ENCODE measurements at regions not wholly inside any gene's neighbourhood (a gene's known extent, or its start where the extent isn't known, plus 50 kb on each side); places are given as distances from the start of the nearest gene placed in this dataset.
"Not testable (repeated sequence)": the region's sequence is repeated elsewhere in the genome, so short reads cannot be mapped to it uniquely, and the experiment has no call there.

DNA sequence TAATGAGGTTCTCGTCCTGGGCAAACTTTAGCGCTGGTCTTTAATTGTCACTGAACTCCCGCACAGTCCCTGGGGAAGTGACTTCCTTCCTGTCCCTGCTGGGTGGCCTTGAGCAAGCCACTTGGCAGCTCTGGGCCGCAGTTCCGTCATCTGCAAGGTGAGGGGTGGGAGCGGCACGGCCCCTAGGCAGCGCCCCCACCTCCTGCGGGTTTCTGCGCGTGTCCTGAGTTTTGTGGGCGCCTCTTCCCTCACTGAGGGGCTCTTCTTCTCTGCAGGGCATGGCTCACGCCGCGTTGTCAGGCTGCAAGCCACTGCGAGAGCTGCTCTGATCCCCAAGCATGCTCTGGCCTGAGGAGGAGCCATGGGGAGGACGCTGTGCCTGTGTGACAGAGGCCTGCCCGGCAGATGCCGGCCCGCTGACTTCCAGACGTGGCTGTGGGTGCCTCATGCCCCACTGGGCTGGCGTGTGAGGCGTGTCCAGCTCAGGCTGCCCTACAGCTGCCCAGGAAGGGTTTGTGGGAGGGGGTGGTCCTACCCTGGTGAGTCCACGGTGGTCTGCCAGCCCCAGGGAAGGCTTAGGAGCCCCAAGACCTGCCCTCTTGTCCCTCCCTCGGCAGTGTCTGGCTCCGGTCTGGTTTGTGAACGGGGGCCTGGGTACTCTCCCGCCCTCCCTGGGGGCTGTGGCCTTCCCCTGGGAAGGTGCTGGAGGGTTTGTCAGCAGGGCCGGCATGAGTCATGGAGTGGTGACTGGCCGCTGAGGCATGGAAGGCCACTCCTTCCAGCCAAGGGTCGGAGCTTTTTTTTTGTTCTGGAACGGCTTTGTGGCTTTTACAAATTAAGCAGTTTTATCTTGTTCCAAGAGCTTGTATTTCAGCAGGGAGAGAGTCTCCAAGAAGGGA is 182.0 kb downstream of the SEC14L1 start:
- DNase-seq = no peak

DNA sequence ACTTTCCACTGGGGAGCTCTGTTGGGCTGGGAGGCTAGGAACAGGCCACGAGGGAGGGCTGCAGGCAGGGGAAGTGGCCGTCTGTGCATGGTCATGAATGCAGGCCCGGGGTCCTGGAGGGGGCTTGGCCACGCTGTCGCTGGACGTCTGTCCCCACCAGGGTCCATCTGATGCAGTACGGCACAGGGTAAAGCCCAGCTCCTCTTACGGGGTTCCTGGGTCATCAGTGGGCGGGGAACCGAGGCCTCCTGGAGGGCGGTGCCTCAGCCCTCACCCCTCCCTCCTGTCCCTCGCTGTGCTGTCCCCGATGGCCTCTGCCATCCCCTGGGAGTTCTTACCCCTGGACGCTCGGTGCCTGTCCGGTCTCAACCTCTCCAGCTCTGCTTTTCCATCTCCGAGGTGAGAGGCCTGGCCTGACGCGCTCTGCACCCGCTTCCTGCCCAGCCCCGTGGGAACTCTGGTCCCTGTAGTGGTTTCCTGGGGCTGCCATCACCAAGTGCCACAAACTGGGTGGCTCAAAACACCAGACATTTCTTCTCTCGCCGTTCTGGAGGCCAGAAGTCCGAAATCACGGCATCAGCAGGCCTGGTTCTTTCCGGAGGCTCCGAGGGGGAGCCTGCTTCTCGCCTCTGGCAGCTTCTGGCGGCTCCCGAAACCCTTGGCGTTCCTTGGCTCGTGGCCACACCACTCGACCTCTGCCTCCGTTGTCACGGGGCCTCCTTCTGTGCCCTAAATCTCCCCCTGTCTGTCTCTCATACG is 182.8 kb downstream of the SEC14L1 start:
- no peak for DNase-seq

DNA sequence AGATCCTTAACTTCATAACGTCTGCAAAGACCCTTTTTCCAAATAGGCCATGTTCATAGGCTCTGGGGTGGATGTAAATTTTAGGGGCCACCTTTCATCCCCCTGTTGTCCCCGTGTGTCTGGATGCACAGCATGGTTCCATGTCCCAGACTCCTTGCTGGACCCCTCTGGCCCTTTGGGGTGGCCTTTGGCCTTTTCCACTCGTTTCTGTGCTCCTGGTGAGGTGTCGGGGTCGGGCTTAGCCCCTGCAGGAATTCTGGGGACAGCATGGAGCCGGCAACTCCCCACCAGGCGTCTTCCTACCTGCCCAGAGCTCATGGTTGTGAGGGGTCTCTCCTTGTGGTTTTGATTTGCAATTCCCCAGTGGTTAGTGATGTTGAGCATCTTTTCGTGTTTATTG is 183.5 kb downstream of the SEC14L1 start:
- no peak for DNase-seq

DNA sequence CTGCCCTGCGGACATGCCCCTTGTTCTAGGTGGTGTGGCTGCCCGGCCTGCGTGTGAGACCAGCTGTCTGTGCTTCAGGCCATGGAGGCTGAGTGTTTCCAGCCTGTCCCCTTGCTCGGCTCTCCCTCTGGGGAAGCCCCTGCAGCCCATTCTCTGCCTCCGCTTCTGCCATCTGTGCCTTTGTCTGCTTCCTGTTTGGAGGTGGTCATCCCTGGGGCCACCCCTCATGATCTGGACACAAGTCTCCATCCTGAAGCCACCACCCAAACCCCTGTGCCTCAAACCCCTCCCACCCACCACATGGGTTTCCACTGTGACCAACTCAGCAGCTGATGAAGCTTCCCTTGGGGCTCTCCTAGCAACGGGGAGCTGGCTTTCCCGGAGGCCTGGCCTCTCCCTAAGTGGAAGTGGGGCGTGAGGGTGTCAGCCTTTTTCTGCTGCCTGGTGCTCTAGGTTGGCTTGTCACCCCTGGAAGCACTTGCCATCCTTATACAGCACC is 184.9 kb downstream of the SEC14L1 start:
- DNase-seq = no peak

DNA sequence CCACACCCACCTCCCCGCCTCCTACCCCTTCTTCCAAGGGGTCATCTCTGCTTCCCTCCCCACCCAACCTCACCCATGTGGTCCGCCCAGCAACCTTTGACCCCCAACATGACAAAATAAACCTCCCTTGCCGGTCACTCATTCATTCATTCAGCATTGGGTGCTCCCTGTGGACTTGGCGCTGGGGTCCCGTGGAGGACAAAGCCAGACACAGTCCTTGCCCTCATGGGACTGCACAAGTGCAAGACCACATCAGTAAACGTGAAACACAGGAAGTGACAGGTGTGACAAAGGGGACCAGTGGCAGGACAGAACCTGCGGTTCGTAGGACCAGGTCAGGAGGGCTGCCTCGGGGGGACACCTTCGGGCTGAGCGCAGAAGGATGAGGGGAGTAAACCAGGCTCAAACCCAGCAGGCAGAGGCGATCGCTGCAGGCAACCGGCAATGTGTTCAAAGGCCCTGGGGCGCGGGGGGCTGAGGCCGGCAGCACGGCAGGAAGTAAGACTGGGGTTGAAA is 185.4 kb downstream of the SEC14L1 start:
- DNase-seq = no peak

DNA sequence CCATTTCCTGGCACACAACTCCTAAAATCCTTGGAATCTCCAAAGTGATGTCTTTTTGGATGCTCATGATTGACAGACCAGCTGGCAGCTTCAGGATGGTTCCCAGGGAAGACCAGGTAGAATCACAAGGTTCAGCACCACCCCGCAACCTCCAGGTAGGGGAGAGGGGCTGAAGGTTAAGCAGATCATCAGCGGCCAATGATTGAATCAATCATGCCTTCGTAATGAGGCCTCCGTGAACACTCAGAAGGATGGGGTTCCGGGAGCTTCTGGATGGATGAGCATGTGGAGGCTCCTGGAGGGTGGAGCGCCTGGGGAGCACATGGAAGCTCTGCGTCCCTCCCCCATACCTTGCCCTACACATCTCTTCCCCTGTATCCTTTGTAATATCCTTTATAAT is 185.9 kb downstream of the SEC14L1 start:
- no peak for DNase-seq

DNA sequence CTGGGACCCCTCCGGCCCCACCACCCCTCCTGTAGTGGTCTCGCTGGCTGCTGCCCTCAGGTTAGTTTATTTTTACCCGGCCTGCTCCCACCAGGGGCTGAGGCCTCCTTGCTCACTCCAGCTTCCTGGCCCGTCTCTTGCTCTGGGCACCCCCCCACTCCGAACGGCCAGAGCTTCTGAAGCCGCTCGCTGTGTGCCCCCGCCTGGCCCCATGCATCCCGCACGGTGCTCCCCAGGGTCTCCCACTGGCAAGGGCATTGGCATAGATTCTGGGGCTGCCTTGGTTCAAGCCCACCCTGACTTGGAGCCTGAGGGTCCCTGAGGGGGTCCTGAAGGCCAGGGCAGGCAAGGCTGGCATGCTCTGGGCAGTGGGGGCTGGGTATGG is 186.4 kb downstream of the SEC14L1 start:
- DNase-seq = no peak

DNA sequence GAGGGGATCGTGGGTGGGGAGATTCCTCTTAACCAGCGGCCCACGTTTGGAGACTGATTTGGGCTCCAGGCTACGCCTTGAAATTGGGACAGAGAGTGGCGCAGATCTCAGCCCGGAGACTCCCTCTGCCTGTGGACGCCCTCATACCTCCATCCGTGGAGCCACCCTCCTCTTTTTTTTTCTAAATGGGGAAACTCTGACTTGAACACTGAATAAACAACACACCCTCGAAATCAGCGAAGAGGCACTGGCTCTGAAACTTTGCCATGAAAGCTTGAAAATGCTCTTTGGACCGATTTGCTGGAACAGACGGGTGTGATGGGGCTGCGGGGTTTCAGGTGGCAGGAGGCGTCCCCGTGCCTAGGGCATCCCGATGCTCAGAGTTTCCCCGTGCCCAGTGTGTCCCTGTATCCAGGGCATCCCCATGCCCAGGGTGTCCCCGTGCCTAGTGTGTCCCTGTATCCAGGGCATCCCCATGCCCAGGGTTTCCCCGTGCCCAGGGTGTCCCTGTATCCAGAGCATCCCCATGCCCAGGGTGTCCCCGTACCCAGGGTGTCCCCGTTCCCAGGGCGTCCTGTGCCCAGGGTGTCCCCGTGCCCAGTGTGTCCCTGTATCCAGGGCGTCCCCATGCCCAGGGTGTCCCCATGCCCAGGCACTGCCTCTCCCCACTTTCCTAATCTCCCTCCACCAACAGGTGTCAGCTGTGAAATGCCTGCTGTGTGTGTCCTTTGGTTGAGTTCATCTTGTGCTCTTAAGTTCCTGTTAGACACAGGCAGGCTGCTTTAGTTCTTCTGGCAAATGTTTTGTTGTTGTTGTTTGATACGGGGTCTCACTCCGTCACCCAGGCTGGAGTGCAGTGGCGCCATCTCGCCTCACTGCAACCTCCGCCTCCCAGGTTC is 187.0 kb downstream of the SEC14L1 start:
- DNase-seq = no peak

DNA sequence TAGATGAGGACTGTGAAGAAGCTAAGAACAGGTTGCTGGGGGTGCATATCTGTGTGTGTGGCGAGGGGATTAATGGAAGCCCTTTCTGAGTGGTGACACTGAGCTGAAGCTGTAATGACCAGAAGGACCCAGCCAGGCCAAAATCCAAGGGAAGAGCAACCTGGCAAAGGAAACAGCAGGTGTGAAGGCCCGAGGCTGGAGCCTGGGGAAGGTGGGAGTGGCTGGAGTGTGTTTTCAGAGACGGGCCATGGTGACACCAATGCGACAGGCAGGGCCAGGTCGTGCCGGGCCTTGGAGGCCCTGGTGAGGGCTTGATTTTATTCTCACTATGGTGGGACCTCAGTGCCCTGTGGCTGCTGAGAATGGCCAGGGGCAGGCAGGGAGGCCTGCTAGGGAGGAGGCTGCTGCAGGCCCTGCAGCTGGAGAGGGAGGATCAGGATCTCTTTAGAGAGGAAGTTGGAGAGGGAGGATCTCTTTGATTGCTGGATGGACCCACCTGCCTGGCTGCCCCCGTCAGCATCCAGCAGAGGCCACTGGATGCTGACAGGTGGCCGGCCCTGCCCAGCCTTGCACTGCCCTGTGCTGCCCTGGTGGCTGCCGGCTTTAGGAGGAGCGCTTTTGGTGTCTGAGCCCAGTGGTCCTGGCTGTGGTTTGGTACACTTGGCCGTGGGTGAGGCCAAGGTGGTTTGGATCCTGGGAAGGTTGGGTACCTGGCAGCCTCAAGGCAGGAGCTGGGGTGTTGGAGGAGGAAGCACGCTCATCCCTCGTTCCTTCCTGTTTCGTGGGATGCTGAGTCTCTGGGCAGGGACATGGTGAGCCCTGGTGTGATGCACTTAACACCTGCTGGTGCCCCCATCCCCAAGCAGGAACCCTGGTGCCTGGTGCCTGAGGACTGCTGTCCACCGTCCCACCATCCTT is 188.3 kb downstream of the SEC14L1 start:
- no peak for DNase-seq

DNA sequence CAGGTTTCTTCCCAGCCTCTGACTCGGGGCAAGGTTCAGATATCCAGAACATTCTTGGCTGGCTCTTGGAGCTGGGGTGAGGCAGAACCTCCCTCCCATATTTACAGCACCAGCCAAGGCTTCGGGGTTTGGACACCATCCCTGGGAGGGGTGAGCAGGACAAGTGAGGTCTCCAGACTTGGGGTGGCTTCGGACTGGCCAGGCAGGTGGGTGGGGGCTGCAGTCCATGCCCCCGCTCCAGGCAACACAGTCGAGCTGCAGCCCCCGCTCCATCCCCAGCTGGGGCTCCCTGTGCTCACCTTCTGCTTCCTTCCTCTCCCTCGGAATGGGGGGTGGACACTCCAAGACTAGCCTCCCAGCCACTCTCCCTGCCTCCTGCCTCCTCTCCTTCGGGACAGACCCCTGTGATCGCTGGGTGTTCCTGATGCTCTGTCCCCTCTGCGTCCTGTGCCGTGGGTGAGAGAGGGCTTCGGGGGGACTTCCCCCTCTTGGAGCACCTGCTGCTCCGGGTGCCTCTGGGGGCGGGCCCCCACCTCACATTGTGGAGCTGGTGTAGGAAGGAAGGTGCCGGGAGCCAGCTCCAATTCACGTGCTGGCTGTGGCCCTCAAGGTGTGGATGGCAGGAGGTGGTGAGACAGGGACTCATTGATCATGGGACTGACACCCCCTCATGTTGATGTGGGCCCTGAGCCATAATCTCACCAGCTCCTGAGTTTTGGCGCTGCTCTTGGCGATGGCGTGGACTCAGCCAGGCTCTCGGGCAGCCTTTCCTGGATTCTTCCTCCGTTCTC is 189.2 kb downstream of the SEC14L1 start:
- no peak for DNase-seq

DNA sequence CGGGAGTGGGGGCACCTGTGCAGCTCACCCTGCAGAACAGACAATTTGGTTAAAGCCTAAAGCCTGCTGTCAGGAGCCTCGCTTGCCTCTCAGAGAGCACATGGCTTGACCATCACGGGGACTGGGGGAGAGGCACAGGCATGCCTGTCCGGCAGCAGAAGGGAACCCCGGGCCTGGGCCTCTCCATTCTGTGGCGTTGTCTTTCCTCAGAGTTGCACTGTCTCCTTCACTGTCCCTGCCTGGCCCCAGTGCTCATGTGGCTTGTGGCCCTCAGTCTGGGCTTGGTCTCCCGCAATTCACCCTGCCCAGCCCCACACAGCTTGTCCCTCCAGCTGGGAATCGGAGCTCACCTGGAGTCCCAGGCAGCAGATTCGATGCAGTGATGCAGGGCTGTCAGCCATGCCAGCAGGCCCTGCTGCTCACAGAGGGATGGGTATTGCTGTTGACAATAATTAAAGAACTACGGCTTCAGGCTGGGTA is 189.9 kb downstream of the SEC14L1 start:
- DNase-seq = no peak

DNA sequence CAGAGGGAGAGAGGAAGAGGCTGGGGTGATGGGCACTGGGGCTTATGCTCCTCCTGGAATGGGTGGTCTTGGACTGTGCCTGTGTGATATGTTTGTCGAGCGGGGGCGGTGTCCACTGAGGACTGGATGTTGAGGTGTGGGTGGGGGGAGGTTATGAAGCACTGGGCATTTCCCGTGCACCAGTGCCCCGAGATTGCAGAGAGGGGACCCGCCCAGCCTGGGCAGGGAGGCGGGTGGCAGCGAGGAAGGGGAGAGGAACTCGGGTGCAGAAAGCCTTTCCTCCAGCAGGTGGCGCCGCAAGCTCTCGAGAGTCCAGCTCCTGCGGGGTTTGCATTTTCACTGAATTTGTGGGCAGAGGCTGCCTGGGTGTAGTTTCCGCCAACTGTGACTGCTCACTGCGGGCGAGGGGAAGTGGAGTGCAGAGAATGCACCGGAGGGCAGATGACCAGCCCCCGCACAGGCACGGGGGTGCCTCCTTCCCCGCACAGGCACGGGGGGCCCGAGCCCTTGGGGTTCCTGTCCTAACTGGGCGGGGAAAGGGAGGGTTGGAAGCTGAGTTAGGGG is 190.6 kb downstream of the SEC14L1 start:
- peak; percentile 55 to 61 for DNase-seq

DNA sequence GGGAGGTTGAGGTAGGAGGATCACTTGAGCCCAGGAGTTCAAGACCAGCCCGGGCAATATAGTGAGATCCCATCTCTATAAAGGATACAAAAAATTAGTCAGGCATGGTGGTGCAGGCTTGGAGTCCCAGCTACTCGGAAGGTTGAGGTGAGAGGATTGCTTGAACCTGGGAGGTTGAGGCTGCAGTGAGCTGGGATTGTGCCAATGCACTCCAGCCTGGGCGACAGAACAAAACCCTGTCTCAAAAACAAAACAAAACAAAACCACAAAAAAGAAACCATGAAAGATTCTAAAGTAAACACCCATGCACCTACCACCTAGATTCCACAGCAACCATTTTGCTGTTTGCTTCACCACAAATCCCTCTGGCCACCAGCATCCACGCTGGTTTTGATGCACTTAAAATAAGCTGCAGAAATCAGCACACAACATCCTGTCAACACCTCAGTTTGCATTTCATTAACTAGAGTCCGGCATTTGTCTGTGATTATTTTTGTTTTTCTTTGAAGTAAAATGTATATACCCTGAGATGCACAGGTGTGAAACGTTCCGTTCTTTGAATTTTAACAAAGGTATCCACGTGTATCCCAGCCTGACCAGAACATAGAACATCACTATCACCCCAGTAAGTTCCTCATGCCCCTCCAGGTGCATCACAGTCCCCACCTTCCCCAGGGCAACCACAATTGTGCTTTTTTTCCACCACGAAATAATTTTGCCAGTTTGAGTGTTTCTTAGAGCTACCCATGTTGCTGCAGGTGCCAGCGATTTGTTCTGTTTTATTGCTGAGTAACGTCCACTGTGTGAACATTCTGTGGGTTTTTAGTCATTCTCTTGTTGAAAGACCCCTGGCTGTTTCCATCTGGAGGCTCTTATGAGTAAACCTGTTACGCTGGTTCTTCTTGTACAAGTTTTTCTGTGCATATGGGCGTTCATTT is 191.5 kb downstream of the SEC14L1 start:
- no peak for DNase-seq

DNA sequence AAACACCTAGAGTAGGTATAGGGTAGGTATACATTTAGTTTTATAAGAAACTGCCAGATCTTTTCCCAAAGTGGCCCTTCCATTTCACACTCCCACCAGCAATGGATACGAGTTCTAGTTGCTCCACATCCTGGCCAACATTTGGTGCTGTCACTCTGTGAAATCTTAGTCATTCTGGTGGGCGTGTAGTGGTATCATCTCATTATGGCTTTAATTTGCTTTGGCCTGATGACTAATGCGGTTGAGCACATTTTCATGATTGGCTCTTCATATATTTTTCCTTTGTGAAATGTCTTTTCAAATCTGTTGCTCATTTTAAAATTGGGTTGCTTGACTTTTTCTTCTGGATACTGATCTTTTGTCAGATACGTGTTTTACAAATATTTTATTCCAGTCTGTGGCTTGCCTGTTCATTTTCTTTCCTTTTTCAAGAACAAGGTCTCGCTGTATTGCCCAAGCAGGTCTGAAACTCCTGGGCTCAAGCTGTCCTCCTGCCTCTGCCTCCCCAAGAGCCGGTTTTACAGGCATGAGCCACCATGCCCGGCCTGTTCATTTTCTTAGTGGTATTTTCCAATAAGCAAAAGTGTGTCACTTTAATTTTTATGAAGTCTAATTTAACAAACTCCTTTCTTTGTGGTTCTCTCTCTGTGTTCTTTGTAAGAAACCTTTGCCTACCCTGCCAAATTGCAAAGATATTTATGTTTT is 192.4 kb downstream of the SEC14L1 start:
- DNase-seq = no peak

DNA sequence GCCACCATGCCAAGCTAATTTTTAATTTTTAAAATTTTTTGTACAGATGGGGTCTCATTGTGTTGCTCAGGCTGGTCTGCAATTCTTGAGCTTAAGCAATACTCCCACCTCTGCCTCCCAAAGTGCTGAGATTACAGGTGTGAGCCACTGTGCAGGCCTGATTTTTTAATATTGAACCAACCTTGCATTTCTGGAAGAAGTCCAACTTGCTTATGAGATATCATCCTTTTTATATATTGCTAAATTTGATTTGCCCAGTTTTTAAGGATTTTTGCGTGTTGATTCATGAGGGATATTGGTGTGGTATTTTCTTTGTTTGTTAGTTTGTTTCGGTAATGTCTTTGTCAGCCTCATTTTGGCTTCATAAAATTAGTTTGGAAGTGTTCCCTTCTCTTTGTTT is 196.4 kb downstream of the SEC14L1 start:
- DNase-seq = no peak

DNA sequence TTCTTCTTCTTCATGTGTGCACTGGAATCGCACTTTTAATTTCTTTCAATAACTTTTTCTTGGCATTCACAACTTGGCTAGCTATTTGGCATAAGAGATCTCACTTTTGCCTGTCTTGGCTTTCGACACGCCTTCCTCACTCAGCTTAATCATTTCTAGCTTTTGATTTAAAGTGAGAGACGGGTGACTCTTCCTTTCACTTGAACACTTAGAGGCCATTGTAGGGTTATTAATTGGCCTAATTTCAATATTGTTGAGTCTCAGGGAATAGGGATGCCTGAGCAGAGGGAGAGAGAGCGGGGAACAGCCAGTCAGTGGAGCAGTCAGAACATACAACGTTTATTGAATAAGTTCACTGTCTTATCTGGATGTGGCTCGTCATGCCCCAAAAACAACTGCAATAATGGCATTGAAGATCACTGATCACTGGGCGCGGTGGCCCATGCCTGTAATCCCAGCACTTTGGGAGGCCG is 200.3 kb downstream of the SEC14L1 start:
- DNase-seq = no peak

DNA sequence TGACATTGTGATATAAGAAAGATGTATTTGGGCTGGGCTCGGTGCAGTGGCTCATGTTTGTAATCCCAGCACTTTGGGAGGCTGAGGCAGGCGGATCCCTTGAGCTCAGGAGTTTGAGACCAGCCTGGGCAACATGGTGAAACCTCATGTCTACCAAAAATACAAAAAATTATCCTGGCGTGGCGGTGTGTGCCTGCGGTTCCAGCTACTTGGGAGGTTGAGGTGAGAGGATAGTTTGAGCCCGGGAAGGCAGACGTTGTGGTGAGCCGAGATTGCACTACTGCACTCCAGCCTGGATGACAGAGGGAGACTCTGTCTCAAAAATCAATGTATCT is 201.9 kb downstream of the SEC14L1 start:
- not testable (repeated sequence) for DNase-seq

DNA sequence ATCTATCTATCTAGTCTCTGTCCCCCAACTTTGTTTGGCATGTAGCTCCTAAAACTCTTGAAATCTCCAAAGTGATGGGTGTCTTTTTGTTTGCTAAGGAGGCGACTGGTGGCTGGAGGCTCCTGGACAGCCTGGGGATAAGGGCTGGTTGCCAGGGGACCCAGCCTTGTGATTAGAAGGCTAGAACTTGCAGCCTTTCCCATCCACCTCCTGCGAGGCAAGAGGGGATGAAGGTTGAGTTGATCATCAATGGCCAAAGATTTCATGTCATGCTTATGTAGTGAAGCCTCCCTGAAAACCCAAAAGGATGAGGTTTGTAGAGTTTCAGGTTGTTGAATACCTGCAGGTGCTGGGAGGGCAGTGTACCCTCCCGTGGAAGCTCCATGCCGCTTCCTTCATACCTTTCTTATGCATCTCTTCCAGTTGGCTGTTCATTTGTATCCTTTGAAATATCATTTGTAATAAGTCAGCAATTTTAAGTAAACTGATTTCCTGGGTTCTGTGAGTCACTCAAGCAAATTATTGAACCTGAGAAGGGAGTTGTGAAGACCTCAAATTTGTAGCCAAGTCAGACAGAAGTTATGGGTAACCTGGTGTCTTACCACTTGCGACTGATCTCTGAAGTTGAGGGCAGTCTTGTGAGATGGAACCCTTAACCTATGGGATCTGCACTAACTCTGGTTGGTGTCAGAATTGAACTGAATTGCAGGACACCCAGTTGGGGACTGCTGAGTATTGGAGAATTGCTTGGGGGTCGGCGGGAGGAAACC is 202.4 kb downstream of the SEC14L1 start:
- DNase-seq = no peak
